ENCODE measurements at regions not wholly inside any gene's neighbourhood (a gene's known extent, or its start where the extent isn't known, plus 50 kb on each side); places are given as distances from the start of the nearest gene placed in this dataset.

- no peaks in the 10 kb centered on the region for H3K9me3 ChIP-seq (ENCODE audit: low read length)
- no peaks in the 10 kb centered on the region for H3K27me3 ChIP-seq (ENCODE audit: insufficient read depth, low read depth, low read length)
- H3F3A ChIP-seq (ENCODE audit: insufficient read depth, low read length, poor library complexity, severe bottlenecking) = no peaks in the 10 kb centered on the region
- no peak overlapping the region for H3K4me2 ChIP-seq (ENCODE audit: low read length)
- H3K27ac ChIP-seq (ENCODE audit: low read length) = no peak overlapping the region
- H3K9me2 ChIP-seq (ENCODE audit: insufficient read depth, low read length) = no peaks in the 10 kb centered on the region
- no peak overlapping the region for H2AFZ ChIP-seq (ENCODE audit: low read depth, low read length)
- no peak for TF ChIP-seq EZH2 (IDR thresholded peaks at IDR 0.05; ENCODE audit: borderline replicate concordance, insufficient read depth, low read length, poor library complexity, severe bottlenecking)
- no peak for TF ChIP-seq SMC3 (conservative IDR thresholded peaks at IDR 0.05; ENCODE audit: poor library complexity)
- TF ChIP-seq TAF1 (IDR thresholded peaks at IDR 0.05; ENCODE audit: low read depth) = no peak
- no peak for TF ChIP-seq POLR2AphosphoS5 (IDR thresholded peaks at IDR 0.05)
- no peak for TF ChIP-seq RAD21 (conservative IDR thresholded peaks at IDR 0.05)
- TF ChIP-seq, protein P1, sequence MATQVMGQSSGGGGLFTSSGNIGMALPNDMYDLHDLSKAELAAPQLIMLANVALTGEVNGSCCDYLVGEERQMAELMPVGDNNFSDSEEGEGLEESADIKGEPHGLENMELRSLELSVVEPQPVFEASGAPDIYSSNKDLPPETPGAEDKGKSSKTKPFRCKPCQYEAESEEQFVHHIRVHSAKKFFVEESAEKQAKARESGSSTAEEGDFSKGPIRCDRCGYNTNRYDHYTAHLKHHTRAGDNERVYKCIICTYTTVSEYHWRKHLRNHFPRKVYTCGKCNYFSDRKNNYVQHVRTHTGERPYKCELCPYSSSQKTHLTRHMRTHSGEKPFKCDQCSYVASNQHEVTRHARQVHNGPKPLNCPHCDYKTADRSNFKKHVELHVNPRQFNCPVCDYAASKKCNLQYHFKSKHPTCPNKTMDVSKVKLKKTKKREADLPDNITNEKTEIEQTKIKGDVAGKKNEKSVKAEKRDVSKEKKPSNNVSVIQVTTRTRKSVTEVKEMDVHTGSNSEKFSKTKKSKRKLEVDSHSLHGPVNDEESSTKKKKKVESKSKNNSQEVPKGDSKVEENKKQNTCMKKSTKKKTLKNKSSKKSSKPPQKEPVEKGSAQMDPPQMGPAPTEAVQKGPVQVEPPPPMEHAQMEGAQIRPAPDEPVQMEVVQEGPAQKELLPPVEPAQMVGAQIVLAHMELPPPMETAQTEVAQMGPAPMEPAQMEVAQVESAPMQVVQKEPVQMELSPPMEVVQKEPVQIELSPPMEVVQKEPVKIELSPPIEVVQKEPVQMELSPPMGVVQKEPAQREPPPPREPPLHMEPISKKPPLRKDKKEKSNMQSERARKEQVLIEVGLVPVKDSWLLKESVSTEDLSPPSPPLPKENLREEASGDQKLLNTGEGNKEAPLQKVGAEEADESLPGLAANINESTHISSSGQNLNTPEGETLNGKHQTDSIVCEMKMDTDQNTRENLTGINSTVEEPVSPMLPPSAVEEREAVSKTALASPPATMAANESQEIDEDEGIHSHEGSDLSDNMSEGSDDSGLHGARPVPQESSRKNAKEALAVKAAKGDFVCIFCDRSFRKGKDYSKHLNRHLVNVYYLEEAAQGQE (IDR thresholded peaks at IDR 0.05; ENCODE audit: borderline replicate concordance) = no peak
- TF ChIP-seq, protein P2, sequence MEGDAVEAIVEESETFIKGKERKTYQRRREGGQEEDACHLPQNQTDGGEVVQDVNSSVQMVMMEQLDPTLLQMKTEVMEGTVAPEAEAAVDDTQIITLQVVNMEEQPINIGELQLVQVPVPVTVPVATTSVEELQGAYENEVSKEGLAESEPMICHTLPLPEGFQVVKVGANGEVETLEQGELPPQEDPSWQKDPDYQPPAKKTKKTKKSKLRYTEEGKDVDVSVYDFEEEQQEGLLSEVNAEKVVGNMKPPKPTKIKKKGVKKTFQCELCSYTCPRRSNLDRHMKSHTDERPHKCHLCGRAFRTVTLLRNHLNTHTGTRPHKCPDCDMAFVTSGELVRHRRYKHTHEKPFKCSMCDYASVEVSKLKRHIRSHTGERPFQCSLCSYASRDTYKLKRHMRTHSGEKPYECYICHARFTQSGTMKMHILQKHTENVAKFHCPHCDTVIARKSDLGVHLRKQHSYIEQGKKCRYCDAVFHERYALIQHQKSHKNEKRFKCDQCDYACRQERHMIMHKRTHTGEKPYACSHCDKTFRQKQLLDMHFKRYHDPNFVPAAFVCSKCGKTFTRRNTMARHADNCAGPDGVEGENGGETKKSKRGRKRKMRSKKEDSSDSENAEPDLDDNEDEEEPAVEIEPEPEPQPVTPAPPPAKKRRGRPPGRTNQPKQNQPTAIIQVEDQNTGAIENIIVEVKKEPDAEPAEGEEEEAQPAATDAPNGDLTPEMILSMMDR (IDR thresholded peaks at IDR 0.05; ENCODE audit: poor library complexity, severe bottlenecking) = no peak
- no peak for TF ChIP-seq EP300 (conservative IDR thresholded peaks at IDR 0.05; ENCODE audit: poor library complexity, severe bottlenecking)
- TF ChIP-seq MXI1 (conservative IDR thresholded peaks at IDR 0.05; ENCODE audit: poor library complexity, severe bottlenecking) = no peak
- H4K20me1 ChIP-seq (ENCODE audit: insufficient read depth) = no peaks in the 10 kb centered on the region
- H3K79me2 ChIP-seq (replicated peaks; ENCODE audit: insufficient read depth, low read length) = no peaks in the 10 kb centered on the region
- H3K36me3 ChIP-seq (ENCODE audit: insufficient read depth, low read length) = no peaks in the 10 kb centered on the region
- no peak overlapping the region for H3K4me3 ChIP-seq (ENCODE audit: low read length)
- no peak overlapping the region for H3K9ac ChIP-seq (ENCODE audit: low read length)
Measured at GRCh38 chr12:115830070-115830469, 447.4 kb downstream of the MED13L start.

DNA sequence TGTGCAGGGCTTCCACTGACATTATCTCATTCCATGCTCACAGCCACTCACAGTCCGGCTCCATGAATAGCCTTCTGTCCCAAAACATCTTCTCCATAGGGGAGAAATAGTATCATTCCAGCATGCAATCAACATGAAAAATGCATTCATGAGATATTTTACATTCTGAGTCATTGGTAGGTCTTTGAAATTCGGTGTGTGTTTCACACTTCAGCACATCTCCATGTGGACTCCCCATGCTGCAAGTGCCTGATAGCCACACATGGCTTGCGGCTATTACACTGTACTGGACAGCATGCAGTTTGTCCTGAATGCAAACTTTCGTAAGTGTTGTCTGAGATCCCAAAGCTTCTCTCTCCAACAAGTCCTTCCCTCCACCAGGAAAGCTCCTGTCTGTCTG, 449.3 kb downstream of the MED13L start:
- H3K4me3 ChIP-seq (ENCODE audit: low read length) = no peak overlapping the region

More for the DNA sequence above, 449.3 kb downstream of the MED13L start:
- no peak overlapping the region for H3K9ac ChIP-seq (ENCODE audit: low read length)
- H4K20me1 ChIP-seq (ENCODE audit: insufficient read depth) = no peaks in the 10 kb centered on the region
- no peaks in the 10 kb centered on the region for H3K9me3 ChIP-seq (ENCODE audit: low read length)
- H3K4me2 ChIP-seq (ENCODE audit: low read length) = no peak overlapping the region
- no peak overlapping the region for H2AFZ ChIP-seq (ENCODE audit: low read depth, low read length)
- H3K27me3 ChIP-seq (ENCODE audit: insufficient read depth, low read depth, low read length) = no peaks in the 10 kb centered on the region
- H3K36me3 ChIP-seq (ENCODE audit: insufficient read depth, low read length) = no peaks in the 10 kb centered on the region
- no peak for TF ChIP-seq TAF1 (IDR thresholded peaks at IDR 0.05; ENCODE audit: low read depth)
- no peak overlapping the region for H3K27ac ChIP-seq (ENCODE audit: low read length)
- H3K79me2 ChIP-seq (replicated peaks; ENCODE audit: insufficient read depth, low read length) = no peaks in the 10 kb centered on the region
- H3K9me2 ChIP-seq (ENCODE audit: insufficient read depth, low read length) = no peaks in the 10 kb centered on the region
- no peaks in the 10 kb centered on the region for H3F3A ChIP-seq (ENCODE audit: insufficient read depth, low read length, poor library complexity, severe bottlenecking)
